HG02678 (cell line): ENCODE measurements at regions not wholly inside any gene's neighbourhood (a gene's known extent, or its start where the extent isn't known, plus 50 kb on each side); places are given as distances from the start of the nearest gene placed in this dataset.

Source experiments
- ATAC-seq: cut with Tn5 transposase; IDR thresholded peaks from one replicate; pipeline ENCODE4 v1.9.1; 2021; ENCODE audit warnings: mild to moderate bottlenecking, moderate library complexity; ENCODE audit not compliant: unreplicated experiment

GRCh38 chr13:44627441-44627840, 51.3 kb upstream of the TSC22D1 start:
- ATAC-seq, result no peak

GRCh38 chr13:44626176-44626575, 50.0 kb upstream of the TSC22D1 start:
- ATAC-seq, result no peak
